K562 (cell line): ENCODE measurements at regions not wholly inside any gene's neighbourhood (a gene's known extent, or its start where the extent isn't known, plus 50 kb on each side); places are given as distances from the start of the nearest gene placed in this dataset.

Source experiments
- ATAC-seq: fragments of 200-7000 bp; cut with Tn5 transposase; 3 replicates; pipeline ENCODE4 v1.9.1; 2020; ENCODE audit warnings: moderate library complexity
- BruUV-seq: library from RNA; stranded (reverse); fragments of 400-500 nt; replicated peaks from 2 replicates; lab custom pipeline; 2021; lab: Mats Ljungman, UMichigan
- CTCF ChIA-PET: fragments of 300-600 bp; formaldehyde crosslinking; extraction: SDS; loops from one replicate; lab custom pipeline; 2021; ENCODE audit warnings: low intra/inter-chr PET ratio; lab: Yijun Ruan, JAX
- POLR2A ChIA-PET: fragments of 300-600, 350-650 bp; sonication (Branson Sonifier 250); formaldehyde crosslinking; extraction: SDS; loops from one replicate; lab custom pipeline; 2021; ENCODE audit warnings: antibody characterized with exemption, inconsistent platforms; lab: Yijun Ruan, JAX
- DNase-seq, 4 experiments: peaks; one replicate each; pipeline versions ENCODE4 v3.0.0 to v3.0.0-alpha.2; 2011 to 2018; ENCODE audit warnings: low spot score in 3 of 4, mixed read lengths in 3 of 4; ENCODE audit errors: extremely low read depth in 1 of 4
- FAIRE-seq: peaks from 2 replicates; lab custom pipeline; 2011; peaks lifted over from hg19 to GRCh38; lab: Jason Lieb, UNC
- H2AFZ ChIP-seq: 2 replicates; pipeline ENCODE4 v1.6.0; 2011; ENCODE audit warnings: low read depth, low read length, control low read depth, inconsistent platforms
- H3K27ac ChIP-seq: fragments of 200-600 bp; 3 replicates; pipeline ENCODE4 v1.8.0; 2011; ENCODE audit warnings: low read depth, mild to moderate bottlenecking, control low read depth, inconsistent platforms, low read length, moderate library complexity, mixed read lengths; ENCODE audit errors: extremely low read depth
- H3K27me3 ChIP-seq, 2 experiments: fragments of 300-600 bp in 1 of 2; 2 replicates in 1 of 2; 3 replicates in 1 of 2; pipeline versions ENCODE4 v1.6.0 to v1.8.0; 2011; ENCODE audit warnings: inconsistent platforms in 2 of 2, low read length in 2 of 2, mild to moderate bottlenecking in 1 of 2, mixed read lengths in 1 of 2, moderate library complexity in 1 of 2; ENCODE audit not compliant: control insufficient read depth in 2 of 2, insufficient read depth in 2 of 2
- H3K36me3 ChIP-seq: fragments of 300-600 bp; 3 replicates; pipeline ENCODE4 v1.8.0; 2011; ENCODE audit warnings: mild to moderate bottlenecking, low read length, inconsistent platforms; ENCODE audit not compliant: control insufficient read depth, insufficient read depth
- H3K4me1 ChIP-seq, 2 experiments: fragments of 200-600 bp in 1 of 2; replicated peaks in 1 of 2; 2 replicates in 1 of 2; 3 replicates in 1 of 2; pipeline versions ENCODE4 v1.5.1 to v1.8.0; 2011; ENCODE audit warnings: inconsistent platforms in 2 of 2, low read length in 2 of 2, mild to moderate bottlenecking in 1 of 2, mixed read lengths in 1 of 2, moderate library complexity in 1 of 2; ENCODE audit not compliant: control insufficient read depth in 2 of 2, insufficient read depth in 2 of 2
- H3K4me2 ChIP-seq: 2 replicates; pipeline ENCODE4 v1.6.1; 2011; ENCODE audit warnings: low read length, control low read depth, inconsistent platforms, mixed read lengths; ENCODE audit not compliant: insufficient read depth
- H3K4me3 ChIP-seq: fragments of 200-600 bp; sonication (generic), shearing (Covaris generic); 2 replicates; pipeline ENCODE4 v1.5.1; 2016; ENCODE audit warnings: control low read depth, inconsistent platforms
- H3K79me2 ChIP-seq: fragments of 200-600 bp; 3 replicates; pipeline ENCODE4 v1.8.0; 2011; ENCODE audit warnings: low read length, inconsistent platforms; ENCODE audit not compliant: control insufficient read depth, insufficient read depth
- H3K9ac ChIP-seq, 2 experiments: 2 replicates each; pipeline versions ENCODE4 v1.6.0 to v1.6.1; 2011; ENCODE audit warnings: low read depth in 2 of 2, low read length in 2 of 2, control low read depth in 1 of 2, inconsistent platforms in 1 of 2, mild to moderate bottlenecking in 1 of 2, mixed read lengths in 1 of 2; ENCODE audit not compliant: insufficient read depth in 1 of 2
- H3K9me1 ChIP-seq: one replicate; pipeline ENCODE4 v1.6.0; 2011; ENCODE audit warnings: inconsistent platforms, mild to moderate bottlenecking, low read length, moderate library complexity; ENCODE audit not compliant: control insufficient read depth, insufficient read depth
- H3K9me3 ChIP-seq: replicated peaks from 2 replicates; pipeline ENCODE4 v1.5.1; 2011; ENCODE audit warnings: low read depth, low read length, inconsistent platforms; ENCODE audit not compliant: control insufficient read depth, insufficient read depth
- H4K20me1 ChIP-seq: replicated peaks from 2 replicates; pipeline ENCODE4 v1.6.1; 2011; ENCODE audit warnings: low read length, inconsistent platforms, mixed read lengths; ENCODE audit not compliant: control insufficient read depth, insufficient read depth
- CBFA2T2 ChIP-seq: fragments of 450-650 bp; conservative IDR thresholded peaks from 2 replicates; pipeline ENCODE4 v1.6.1; 2017; ENCODE audit warnings: mild to moderate bottlenecking
- EP300 ChIP-seq: IDR thresholded peaks from 2 replicates; pipeline ENCODE4 v1.6.1; 2012; ENCODE audit warnings: low read length, improper control_type of control experiment
- FOXP1 ChIP-seq: sonication (generic); formaldehyde crosslinking; IDR thresholded peaks from 2 replicates; pipeline ENCODE4 v1.8.0; 2022; ENCODE audit warnings: mild to moderate bottlenecking, missing genetic modification reagents
- HDAC8 ChIP-seq: fragments of 450-650 bp; IDR thresholded peaks from 2 replicates; pipeline ENCODE4 v1.6.1; 2016; ENCODE audit warnings: mild to moderate bottlenecking, missing genetic modification characterization, moderate library complexity, missing compliant biosample characterization
- JUNB ChIP-seq: fragments of 450-650 bp; formaldehyde crosslinking; conservative IDR thresholded peaks from 2 replicates; pipeline ENCODE4 v1.4.0; 2020; ENCODE audit warnings: mild to moderate bottlenecking
- TFAP4 ChIP-seq: sonication (generic); formaldehyde crosslinking; IDR thresholded peaks from 2 replicates; pipeline ENCODE4 v1.8.0; 2022; ENCODE audit warnings: missing genetic modification reagents, mild to moderate bottlenecking, moderate library complexity, borderline replicate concordance
- ZNF384 ChIP-seq: IDR thresholded peaks from 2 replicates; pipeline ENCODE4 v1.6.1; 2012; ENCODE audit warnings: low read depth, low read length, improper control_type of control experiment
- ZNF407 ChIP-seq: fragments of 450-650 bp; IDR thresholded peaks from 2 replicates; pipeline ENCODE4 v1.6.1; 2016; ENCODE audit warnings: low read depth
- WGBS: fragments of 100-300 bp; shearing (Covaris generic); methylation state at CpG from one replicate; pipeline ENCODE4 v1.1.6; 2016; ENCODE audit warnings: low coverage, mixed read lengths; ENCODE audit not compliant: insufficient coverage; ENCODE audit errors: missing lambda C conversion rate; 5-methylcytosine and 5-hydroxymethylcytosine counted together
- in situ Hi-C: fragments of 300-500 bp; cut with MboI; formaldehyde crosslinking; loops from 4 replicates; pipeline ENCODE4 v1.15.0; 2018; ENCODE audit warnings: inconsistent platforms, mixed read lengths
- intact Hi-C: fragments of 100-400 bp; cut with micrococcal nuclease; formaldehyde crosslinking; loops from 2 replicates; pipeline ENCODE4 v1.14.2; 2022

DNA sequence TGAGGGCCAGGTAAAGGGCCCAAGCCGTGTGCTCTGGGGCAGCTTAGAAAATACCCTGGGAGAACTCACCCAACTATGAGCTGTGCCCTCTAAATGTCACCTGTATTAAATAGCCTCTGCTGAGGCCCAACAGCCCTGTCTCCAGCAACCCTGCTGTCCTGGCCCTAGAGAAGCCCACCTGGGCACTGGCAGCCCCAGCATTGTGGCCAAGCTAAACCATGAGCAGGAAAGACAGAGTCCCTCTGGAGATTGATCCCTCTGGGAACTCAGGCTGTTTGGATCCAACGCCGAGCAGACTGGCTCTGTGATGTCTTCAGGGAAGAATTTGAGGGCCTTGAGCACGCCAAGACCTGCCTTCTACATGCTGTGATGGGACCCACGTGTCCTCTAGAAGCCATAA lies 126.5 kb downstream of the TTC32 start:
- in situ Hi-C loops: no loop called here
- Histone ChIP-seq H3K79me2 (no peaks in the 10 kb centered on the region), H3K9me3 (0 out of 2 replicates have a peak, but pooled peaks cover 2% of the 10 kb centered on the region), H2AFZ (no peak overlapping the region), H3K9me1 (no peaks in the 10 kb centered on the region), H4K20me1 (no peaks in the 10 kb centered on the region), H3K36me3 (no peaks in the 10 kb centered on the region), H3K27ac (no peak overlapping the region), H3K4me2 (no peak overlapping the region), H3K9ac (no peak overlapping the region), H3K27me3 (peaks cover 5 to 22% of the 10 kb centered on the region in 2 experiments; a peak in 4 of 5 replicates), H3K4me1 (no peaks in the 10 kb centered on the region), H3K4me3 (no peak overlapping the region)
- FAIRE-seq (no peak), ATAC-seq (no peak), DNase-seq (no peak)
- WGBS: 5% methylated on average over 5 of the region's 5 CpGs
- POLR2A ChIA-PET: no interaction called here
- CTCF ChIA-PET: no interaction called here
- intact Hi-C loops: no loop called here
- TF ChIP-seq FOXP1 (CRISPR knock-in tag) (no peak), EP300 (no peak), ZNF384 (no peak)
- BruUV-seq: no TSS peak

DNA sequence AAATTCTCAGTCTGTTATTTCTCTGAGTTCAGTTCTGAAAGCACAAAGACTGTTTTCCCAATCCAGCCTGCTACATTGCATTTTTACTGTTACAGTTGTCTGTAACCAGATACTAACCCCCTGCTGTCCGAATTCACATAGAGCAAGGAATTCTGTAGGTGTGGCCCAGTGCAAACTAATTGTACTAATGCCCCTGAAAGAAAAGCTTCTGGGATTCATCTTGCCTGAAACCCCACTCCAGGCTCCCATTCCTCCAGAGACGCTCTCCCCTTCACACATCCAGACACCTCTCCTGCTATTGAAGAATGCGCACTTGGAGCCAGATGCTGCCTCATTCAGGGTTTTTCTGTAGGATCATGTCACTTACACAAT lies 127.0 kb downstream of the TTC32 start:
- DNase-seq (no peak), ATAC-seq (no peak), FAIRE-seq (no peak)
- H3K27ac ChIP-seq: no peak overlapping the region
- no peaks in the 10 kb centered on the region for H3K79me2 ChIP-seq
- intact Hi-C loops: no loop called here
- no peak overlapping the region for H3K4me2 ChIP-seq
- H3K9ac ChIP-seq: no peak overlapping the region
- ChIA-PET POLR2A (no interaction called here), CTCF (no interaction called here)
- H3K9me1 ChIP-seq: no peaks in the 10 kb centered on the region
- BruUV-seq: no TSS peak
- in situ Hi-C loops: no loop called here
- H3K9me3 ChIP-seq: 0 out of 2 replicates have a peak, but pooled peaks cover 2% of the 10 kb centered on the region
- H3K27me3 ChIP-seq: peaks cover 5 to 22% of the 10 kb centered on the region in 2 experiments; a peak in 4 of 5 replicates
- H3K4me3 ChIP-seq: no peak overlapping the region
- no peaks in the 10 kb centered on the region for H3K36me3 ChIP-seq
- no peak overlapping the region for H2AFZ ChIP-seq
- WGBS: 10% methylated on average over 3 of the region's 3 CpGs
- no peaks in the 10 kb centered on the region for H4K20me1 ChIP-seq
- H3K4me1 ChIP-seq: no peaks in the 10 kb centered on the region
- TF ChIP-seq ZNF407 (no peak), HDAC8 (tag) (no peak), CBFA2T2 (no peak), TFAP4 (CRISPR knock-in tag) (no peak), JUNB (CRISPR knock-in tag) (no peak)
